ENCODE measurements at regions not wholly inside any gene's neighbourhood (a gene's known extent, or its start where the extent isn't known, plus 50 kb on each side); places are given as distances from the start of the nearest gene placed in this dataset.

GRCh38 chr1:232486454-232487207, 143.3 kb downstream of the SIPA1L2 start:
- TF ChIP-seq CTCF (IDR thresholded peaks at IDR 0.05) (no peak), EZH2phosphoT487 (IDR thresholded peaks at IDR 0.05) (no peak), EZH2 (IDR thresholded peaks at IDR 0.05) (no peak)
